Heart left ventricle (tissue), 13 donors: ENCODE measurements at regions not wholly inside any gene's neighbourhood (a gene's known extent, or its start where the extent isn't known, plus 50 kb on each side); places are given as distances from the start of the nearest gene placed in this dataset.

ENCODE experiments used
- CTCF ChIP-seq, 12 donors: fragments of 200-600 bp; sonication (generic) in 4 of 12; IDR thresholded peaks; one replicate each; pipeline versions ENCODE4 v1.5.0 to v1.8.0; 2018 to 2022; ENCODE audit warnings: antibody characterized with exemption in 12 of 12, mild to moderate bottlenecking in 5 of 12
- POLR2A ChIP-seq, 2 donors: fragments of 450-650 bp; IDR thresholded peaks; one replicate each; pipeline ENCODE4 v1.6.1; 2017; ENCODE audit warnings: antibody characterized with exemption in 2 of 2, mild to moderate bottlenecking in 2 of 2, moderate library complexity in 2 of 2
- donor health status: ischemic (EF 13 %, LVEDD 7.1; RV severe dilation, severe dysfunction).
- donor health status: DM: no; HTN: yes; CAD: no.
- donor health status: DM: no; HTN: no; CAD: no.
- donor health status: ischemic (EF 25% LVEDD 6.9; RV normal size, moderate dysfunction).
- donor health status: ischemic (EF 25% LVEDD 5.7; RV mildly dilated, moderate dysfunction).
- donor health status: ischemic (EF 35%, LVEDD 5.7; RV mildly dilated, moderate dysfunction).
- donor health status: nonischemic (EF 11% LVEDD 7.7; RV severe dilation, severe dysfunction).
- donor health status: DM: yes; HTN: yes; CAD: no.
- donor health status: PGD.
- donor health status: ischemic (EF 29% LVEDD 5.4; RV normal size, mild dysfunction).
- donor health status: nonischemic (EF 23%, LVEDD 6.1; RV moderate dilation, normal function).

- TF ChIP-seq CTCF (IDR thresholded peaks at IDR 0.05): no peak
- no peak for TF ChIP-seq POLR2A (IDR thresholded peaks at IDR 0.05)
Measured at GRCh38 chr21:27614231-27614630, 647.3 kb upstream of the ADAMTS5 start.
